Nephron progenitor cell (in vitro differentiated cells): ENCODE measurements at regions not wholly inside any gene's neighbourhood (a gene's known extent, or its start where the extent isn't known, plus 50 kb on each side); places are given as distances from the start of the nearest gene placed in this dataset.

Experiments
- DNase-seq: peaks from one replicate; pipeline ENCODE4 v3.0.0; 2021
- H3K27ac Mint-ChIP-seq: 2 replicates; pipeline ENCODE4 v1.8.0; 2021; ENCODE audit warnings: mild to moderate bottlenecking, moderate library complexity, mixed read lengths
- H3K27me3 Mint-ChIP-seq: 2 replicates; pipeline ENCODE4 v1.8.0; 2021; ENCODE audit warnings: mild to moderate bottlenecking, low read depth, mixed read lengths; ENCODE audit not compliant: poor library complexity
- H3K36me3 Mint-ChIP-seq: 2 replicates; pipeline ENCODE4 v1.8.0; 2021; ENCODE audit warnings: low read depth, mixed read lengths
- H3K4me1 Mint-ChIP-seq: 2 replicates; pipeline ENCODE4 v1.8.0; 2021; ENCODE audit warnings: mixed read lengths
- H3K4me3 Mint-ChIP-seq: 2 replicates; pipeline ENCODE4 v1.8.0; 2021; ENCODE audit warnings: mild to moderate bottlenecking, moderate library complexity, mixed read lengths
- H3K9me3 Mint-ChIP-seq: 2 replicates; pipeline ENCODE4 v1.8.0; 2021; ENCODE audit warnings: mild to moderate bottlenecking, moderate library complexity, mixed read lengths
- CTCF ChIP-seq: fragments of 200-600 bp; sonication (generic); IDR thresholded peaks from 2 replicates; pipeline ENCODE4 v1.5.0; 2021; ENCODE audit warnings: antibody characterized with exemption

- Mint-ChIP-seq H3K9me3 (no peaks in the 10 kb centered on the region), H3K4me3 (no peak overlapping the region), H3K27ac (no peak overlapping the region), H3K4me1 (no peaks in the 10 kb centered on the region), H3K36me3 (no peaks in the 10 kb centered on the region), H3K27me3 (peaks cover 3% of the 10 kb centered on the region)
- no peak for TF ChIP-seq CTCF
- no peak for DNase-seq
Observed at GRCh38 chr2:183993052-183993451, 605.3 kb upstream of the ZNF804A start.

GRCh38 chr2:183995632-183996031 lies 602.7 kb upstream of the ZNF804A start:
- H3K27ac Mint-ChIP-seq = no peak overlapping the region
- no peaks in the 10 kb centered on the region for H3K9me3 Mint-ChIP-seq
- no peaks in the 10 kb centered on the region for H3K4me1 Mint-ChIP-seq
- H3K36me3 Mint-ChIP-seq = no peaks in the 10 kb centered on the region
- H3K27me3 Mint-ChIP-seq = peaks cover 3% of the 10 kb centered on the region
- DNase-seq = no peak
- no peak for TF ChIP-seq CTCF
- no peak overlapping the region for H3K4me3 Mint-ChIP-seq

- no peak for DNase-seq
- TF ChIP-seq CTCF = no peak
- Mint-ChIP-seq H3K4me3 (no peak overlapping the region), H3K9me3 (no peaks in the 10 kb centered on the region), H3K36me3 (no peaks in the 10 kb centered on the region), H3K4me1 (no peaks in the 10 kb centered on the region), H3K27me3 (peaks cover 3% of the 10 kb centered on the region), H3K27ac (no peak overlapping the region)
Observed at GRCh38 chr2:183996825-183997793, 601.2 kb upstream of the ZNF804A start.

GRCh38 chr2:183998041-183998796 lies 600.1 kb upstream of the ZNF804A start:
- no peak overlapping the region for H3K27ac Mint-ChIP-seq
- no peak for TF ChIP-seq CTCF
- H3K4me3 Mint-ChIP-seq = no peak overlapping the region
- DNase-seq = no peak
- no peaks in the 10 kb centered on the region for H3K36me3 Mint-ChIP-seq
- H3K27me3 Mint-ChIP-seq = peaks cover 3% of the 10 kb centered on the region
- no peaks in the 10 kb centered on the region for H3K4me1 Mint-ChIP-seq
- H3K9me3 Mint-ChIP-seq = no peaks in the 10 kb centered on the region

GRCh38 chr2:183998797-183999190 lies 599.5 kb upstream of the ZNF804A start:
- no peak for DNase-seq
- TF ChIP-seq CTCF = no peak
- peaks cover 3% of the 10 kb centered on the region for H3K27me3 Mint-ChIP-seq
- H3K27ac Mint-ChIP-seq = no peak overlapping the region
- H3K36me3 Mint-ChIP-seq = no peaks in the 10 kb centered on the region
- no peaks in the 10 kb centered on the region for H3K4me1 Mint-ChIP-seq
- no peak overlapping the region for H3K4me3 Mint-ChIP-seq
- H3K9me3 Mint-ChIP-seq = no peaks in the 10 kb centered on the region
